ENCODE measurements at regions not wholly inside any gene's neighbourhood (a gene's known extent, or its start where the extent isn't known, plus 50 kb on each side); places are given as distances from the start of the nearest gene placed in this dataset.

- Mint-ChIP-seq H3K9me3 (ENCODE audit: low read depth) (no peaks in the 10 kb centered on the region), H3K27ac (no peak overlapping the region), H3K4me3 (no peak overlapping the region), H3K27me3 (peaks cover 6% of the 10 kb centered on the region), H3K36me3 (ENCODE audit: low read depth) (no peaks in the 10 kb centered on the region), H3K4me1 (peaks cover 9% of the 10 kb centered on the region)
- intact Hi-C loops (cut with DNase I, micrococcal nuclease), result no loop called here
- CTCF ChIA-PET, result interaction anchor here (0.6 kb wide), 1 partner anchor 643 kb away, joined by 4 read pairs; no protein-coding TSS in a partner anchor
- ATAC-seq, result peak; percentile 63
- DNase-seq, result no peak
- POLR2A ChIA-PET, result no interaction called here
Measured at GRCh38 chr10:78716043-78716660, 352.6 kb upstream of the ZMIZ1 start.

DNA sequence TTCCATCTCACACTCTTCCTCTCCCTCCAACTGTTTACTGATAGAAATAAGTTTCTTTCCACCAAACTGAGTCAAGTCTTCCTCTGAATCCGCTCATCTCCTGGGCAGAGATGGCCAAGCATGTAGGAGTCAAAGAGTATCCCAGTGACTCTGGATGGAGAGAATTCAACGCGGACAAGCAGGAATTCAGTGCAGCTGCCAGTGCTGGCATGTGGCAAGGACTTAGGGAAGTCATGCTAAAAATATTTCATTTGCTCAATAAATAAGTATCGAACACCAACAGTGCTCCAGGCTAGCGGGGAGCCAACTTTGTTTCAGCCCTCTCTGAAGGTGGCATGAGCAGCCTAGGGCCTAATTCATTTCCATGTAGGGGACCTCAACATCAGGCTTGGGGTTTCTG is 351.6 kb upstream of the ZMIZ1 start:
- DNase-seq (no peak), ATAC-seq (no peak)
- no peak overlapping the region for H3K27ac Mint-ChIP-seq
- POLR2A ChIA-PET, result no interaction called here
- CTCF ChIA-PET, result no interaction called here
- no peaks in the 10 kb centered on the region for H3K36me3 Mint-ChIP-seq (ENCODE audit: low read depth)
- no peaks in the 10 kb centered on the region for H3K9me3 Mint-ChIP-seq (ENCODE audit: low read depth)
- peaks cover 6% of the 10 kb centered on the region for H3K27me3 Mint-ChIP-seq
- H3K4me3 Mint-ChIP-seq, result no peak overlapping the region
- intact Hi-C loops (cut with DNase I, micrococcal nuclease), result no loop called here
- peaks cover 9% of the 10 kb centered on the region for H3K4me1 Mint-ChIP-seq

- H3K27ac Mint-ChIP-seq, result no peak overlapping the region
- DNase-seq, result no peak
- peaks cover 6% of the 10 kb centered on the region for H3K27me3 Mint-ChIP-seq
- POLR2A ChIA-PET, result no interaction called here
- H3K4me1 Mint-ChIP-seq, result peaks cover 9% of the 10 kb centered on the region
- H3K9me3 Mint-ChIP-seq (ENCODE audit: low read depth), result no peaks in the 10 kb centered on the region
- no peak overlapping the region for H3K4me3 Mint-ChIP-seq
- CTCF ChIA-PET, result no interaction called here
- no peak for ATAC-seq
- no peaks in the 10 kb centered on the region for H3K36me3 Mint-ChIP-seq (ENCODE audit: low read depth)
- intact Hi-C loops (cut with DNase I, micrococcal nuclease), result no loop called here
Measured at GRCh38 chr10:78718032-78718572, 350.7 kb upstream of the ZMIZ1 start.

DNA sequence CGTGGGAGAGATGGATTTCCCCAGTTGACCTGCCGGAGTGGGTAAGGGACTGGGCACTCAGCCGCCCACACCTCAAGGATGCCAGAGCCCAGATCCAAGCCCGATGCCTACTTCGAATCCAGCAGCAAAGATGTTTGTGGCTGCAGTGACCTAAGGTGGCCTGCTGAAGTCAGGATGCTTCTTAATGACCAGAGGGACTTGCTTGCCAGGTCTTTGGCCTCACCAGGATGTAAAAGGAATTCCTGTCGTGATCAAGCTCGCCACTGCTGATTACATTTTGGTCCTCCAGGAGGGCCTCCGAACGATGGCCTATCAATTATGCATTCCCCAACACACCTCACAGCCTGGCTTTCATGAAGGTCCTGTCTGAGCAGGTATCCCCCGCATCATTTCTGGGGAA is 349.5 kb upstream of the ZMIZ1 start:
- H3K9me3 Mint-ChIP-seq (ENCODE audit: low read depth), result no peaks in the 10 kb centered on the region
- H3K36me3 Mint-ChIP-seq (ENCODE audit: low read depth), result no peaks in the 10 kb centered on the region
- H3K27ac Mint-ChIP-seq, result no peak overlapping the region
- no peak overlapping the region for H3K4me3 Mint-ChIP-seq
- intact Hi-C loops (cut with DNase I, micrococcal nuclease), result no loop called here
- DNase-seq (no peak), ATAC-seq (no peak)
- H3K4me1 Mint-ChIP-seq, result peaks cover 9% of the 10 kb centered on the region
- CTCF ChIA-PET, result no interaction called here
- H3K27me3 Mint-ChIP-seq, result peaks cover 10% of the 10 kb centered on the region
- POLR2A ChIA-PET, result no interaction called here

GRCh38 chr10:78720091-78720490 is 348.7 kb upstream of the ZMIZ1 start:
- ChIA-PET CTCF (no interaction called here), POLR2A (no interaction called here)
- intact Hi-C loops (cut with DNase I, micrococcal nuclease), result no loop called here
- DNase-seq, result no peak
- no peaks in the 10 kb centered on the region for H3K9me3 Mint-ChIP-seq (ENCODE audit: low read depth)
- H3K4me3 Mint-ChIP-seq, result no peak overlapping the region
- H3K4me1 Mint-ChIP-seq, result peaks cover 9% of the 10 kb centered on the region
- no peak overlapping the region for H3K27ac Mint-ChIP-seq
- H3K27me3 Mint-ChIP-seq, result peaks cover 12% of the 10 kb centered on the region
- H3K36me3 Mint-ChIP-seq (ENCODE audit: low read depth), result no peaks in the 10 kb centered on the region
- no peak for ATAC-seq

DNA sequence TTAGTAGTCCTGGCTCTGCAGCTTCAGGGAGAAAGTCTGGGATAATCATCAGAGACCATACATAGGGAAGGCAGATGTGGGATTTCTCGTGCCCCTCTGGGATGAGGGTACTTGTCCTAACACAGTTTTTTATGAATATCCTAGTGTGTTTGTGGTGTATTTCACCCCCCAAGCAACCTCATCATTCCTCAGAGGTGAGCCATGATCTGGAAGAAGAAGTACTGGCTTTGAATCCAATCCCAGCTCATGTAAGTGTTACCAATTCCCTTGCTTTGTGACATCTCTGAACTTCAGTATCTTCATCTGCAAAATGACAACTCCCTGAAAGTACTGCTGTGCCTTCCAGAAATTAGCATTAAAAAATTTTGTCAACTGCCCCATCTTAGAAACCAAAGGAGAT is 347.5 kb upstream of the ZMIZ1 start:
- Mint-ChIP-seq H3K4me1 (peaks cover 3% of the 10 kb centered on the region), H3K27me3 (peaks cover 12% of the 10 kb centered on the region), H3K36me3 (ENCODE audit: low read depth) (no peaks in the 10 kb centered on the region), H3K9me3 (ENCODE audit: low read depth) (no peaks in the 10 kb centered on the region), H3K4me3 (no peak overlapping the region), H3K27ac (no peak overlapping the region)
- DNase-seq (no peak), ATAC-seq (no peak)
- ChIA-PET CTCF (no interaction called here), POLR2A (no interaction called here)
- intact Hi-C loops (cut with DNase I, micrococcal nuclease), result no loop called here

DNA sequence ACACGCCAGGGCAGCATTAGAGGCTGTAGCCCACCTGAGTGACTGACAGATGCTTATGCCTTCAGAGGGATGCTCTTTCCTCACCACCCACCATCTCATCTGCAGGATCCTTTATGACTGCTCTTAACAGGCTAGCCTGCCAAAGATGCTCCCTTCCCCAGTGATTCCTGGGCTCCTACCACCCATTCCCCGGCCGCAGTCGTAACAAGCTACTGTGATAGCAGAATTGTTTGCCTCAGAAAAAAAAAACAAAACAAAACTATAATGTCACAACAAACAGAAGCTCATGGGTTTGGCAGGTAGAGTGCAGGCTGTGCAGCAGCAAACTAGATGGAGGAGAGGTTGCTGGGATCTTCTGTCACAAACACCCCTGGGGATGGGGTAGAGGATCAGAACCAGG is 343.9 kb upstream of the ZMIZ1 start:
- Mint-ChIP-seq H3K9me3 (ENCODE audit: low read depth) (no peaks in the 10 kb centered on the region), H3K36me3 (ENCODE audit: low read depth) (no peaks in the 10 kb centered on the region), H3K27me3 (peaks cover 13% of the 10 kb centered on the region), H3K4me1 (no peaks in the 10 kb centered on the region), H3K4me3 (no peak overlapping the region), H3K27ac (no peak overlapping the region)
- no peak for ATAC-seq
- ChIA-PET POLR2A (no interaction called here), CTCF (no interaction called here)
- intact Hi-C loops (cut with DNase I, micrococcal nuclease), result no loop called here
- no peak for DNase-seq

GRCh38 chr10:78726171-78726570 is 342.6 kb upstream of the ZMIZ1 start:
- DNase-seq (no peak), ATAC-seq (no peak)
- Mint-ChIP-seq H3K36me3 (ENCODE audit: low read depth) (no peaks in the 10 kb centered on the region), H3K4me1 (no peaks in the 10 kb centered on the region), H3K9me3 (ENCODE audit: low read depth) (no peaks in the 10 kb centered on the region), H3K4me3 (no peak overlapping the region), H3K27ac (no peak overlapping the region), H3K27me3 (peaks cover 11% of the 10 kb centered on the region)
- ChIA-PET CTCF (interaction anchor here (0.7 kb wide), 1 partner anchor 211 kb away, joined by 3 read pairs; no protein-coding TSS in a partner anchor), POLR2A (no interaction called here)
- intact Hi-C loops (cut with DNase I, micrococcal nuclease), result no loop called here

DNA sequence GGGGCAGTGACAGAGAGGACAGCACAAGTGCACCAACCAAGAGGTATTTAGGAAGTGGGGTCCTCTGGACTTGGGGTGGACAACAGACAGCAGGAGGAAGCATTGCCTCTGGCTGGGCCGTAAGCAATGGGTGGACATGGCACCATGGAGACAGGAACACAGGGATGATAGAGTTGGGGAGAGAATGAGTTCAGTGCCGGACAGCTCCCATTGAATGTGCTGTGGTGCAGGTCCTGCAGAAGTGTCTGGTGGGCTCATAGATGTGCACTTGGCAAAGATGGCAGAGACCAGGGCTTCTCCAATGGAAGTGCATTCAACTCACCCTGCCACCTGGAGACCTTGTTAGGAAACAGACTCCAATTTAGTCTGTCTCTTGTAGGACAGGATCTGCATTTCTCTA is 341.5 kb upstream of the ZMIZ1 start:
- ChIA-PET CTCF (no interaction called here), POLR2A (no interaction called here)
- H3K27me3 Mint-ChIP-seq, result peaks cover 11% of the 10 kb centered on the region
- intact Hi-C loops (cut with DNase I, micrococcal nuclease), result no loop called here
- H3K9me3 Mint-ChIP-seq (ENCODE audit: low read depth), result no peaks in the 10 kb centered on the region
- no peak overlapping the region for H3K27ac Mint-ChIP-seq
- no peaks in the 10 kb centered on the region for H3K4me1 Mint-ChIP-seq
- ATAC-seq, result no peak
- no peak overlapping the region for H3K4me3 Mint-ChIP-seq
- no peaks in the 10 kb centered on the region for H3K36me3 Mint-ChIP-seq (ENCODE audit: low read depth)
- no peak for DNase-seq

GRCh38 chr10:78727728-78728127 is 341.0 kb upstream of the ZMIZ1 start:
- no peak for ATAC-seq
- no peaks in the 10 kb centered on the region for H3K9me3 Mint-ChIP-seq (ENCODE audit: low read depth)
- DNase-seq, result no peak
- POLR2A ChIA-PET, result no interaction called here
- CTCF ChIA-PET, result no interaction called here
- no peaks in the 10 kb centered on the region for H3K4me1 Mint-ChIP-seq
- intact Hi-C loops (cut with DNase I, micrococcal nuclease), result no loop called here
- peaks cover 11% of the 10 kb centered on the region for H3K27me3 Mint-ChIP-seq
- H3K4me3 Mint-ChIP-seq, result no peak overlapping the region
- H3K27ac Mint-ChIP-seq, result no peak overlapping the region
- H3K36me3 Mint-ChIP-seq (ENCODE audit: low read depth), result no peaks in the 10 kb centered on the region

- ChIA-PET CTCF (no interaction called here), POLR2A (no interaction called here)
- peaks cover 11% of the 10 kb centered on the region for H3K27me3 Mint-ChIP-seq
- H3K4me1 Mint-ChIP-seq, result no peaks in the 10 kb centered on the region
- no peaks in the 10 kb centered on the region for H3K36me3 Mint-ChIP-seq (ENCODE audit: low read depth)
- ATAC-seq (no peak), DNase-seq (no peak)
- intact Hi-C loops (cut with DNase I, micrococcal nuclease), result no loop called here
- H3K9me3 Mint-ChIP-seq (ENCODE audit: low read depth), result no peaks in the 10 kb centered on the region
- no peak overlapping the region for H3K27ac Mint-ChIP-seq
- no peak overlapping the region for H3K4me3 Mint-ChIP-seq
Measured at GRCh38 chr10:78728176-78728575, 340.6 kb upstream of the ZMIZ1 start.

DNA sequence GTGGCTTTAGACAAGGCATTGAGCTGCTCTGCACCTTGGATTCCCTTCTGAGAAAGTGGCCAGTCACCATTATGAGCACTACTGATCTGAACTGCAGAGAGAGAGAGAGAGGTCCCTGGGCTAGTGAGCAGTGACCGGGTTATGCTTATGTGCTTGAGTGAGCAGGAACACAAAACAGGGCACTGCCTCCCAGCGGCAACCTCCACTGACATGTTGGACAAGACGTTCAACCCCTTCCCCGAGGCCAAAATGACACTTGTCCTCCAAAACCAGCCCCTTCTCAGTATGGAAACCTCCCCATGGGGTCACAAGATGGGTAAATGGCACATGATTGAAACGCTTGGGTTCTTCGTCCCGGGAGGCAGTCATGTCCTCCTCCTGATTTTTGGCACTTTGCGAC is 339.4 kb upstream of the ZMIZ1 start:
- intact Hi-C loops (cut with DNase I, micrococcal nuclease), result no loop called here
- DNase-seq, result no peak
- ATAC-seq, result no peak
- Mint-ChIP-seq H3K36me3 (ENCODE audit: low read depth) (no peaks in the 10 kb centered on the region), H3K4me1 (no peaks in the 10 kb centered on the region), H3K27me3 (peaks cover 4% of the 10 kb centered on the region), H3K4me3 (no peak overlapping the region), H3K9me3 (ENCODE audit: low read depth) (no peaks in the 10 kb centered on the region), H3K27ac (no peak overlapping the region)
- POLR2A ChIA-PET, result no interaction called here
- CTCF ChIA-PET, result interaction anchor here (0.7 kb wide), 1 partner anchor 1018 kb away, joined by 3 read pairs; no protein-coding TSS in a partner anchor

- intact Hi-C loops (cut with DNase I, micrococcal nuclease), result no loop called here
- Mint-ChIP-seq H3K4me1 (no peaks in the 10 kb centered on the region), H3K36me3 (ENCODE audit: low read depth) (no peaks in the 10 kb centered on the region), H3K4me3 (no peak overlapping the region), H3K9me3 (ENCODE audit: low read depth) (no peaks in the 10 kb centered on the region), H3K27ac (no peak overlapping the region), H3K27me3 (peaks cover 3% of the 10 kb centered on the region)
- no peak for DNase-seq
- ChIA-PET CTCF (interaction anchor here (0.7 kb wide), 1 partner anchor 1018 kb away, joined by 3 read pairs; no protein-coding TSS in a partner anchor), POLR2A (no interaction called here)
- no peak for ATAC-seq
Measured at GRCh38 chr10:78729800-78730199, 339.0 kb upstream of the ZMIZ1 start.

All from activated CD4-positive, alpha-beta T cell treated with anti-CD3 and anti-CD28 coated beads for 36 hours (primary cell).